MG63 (cell line): ENCODE measurements at regions not wholly inside any gene's neighbourhood (a gene's known extent, or its start where the extent isn't known, plus 50 kb on each side); places are given as distances from the start of the nearest gene placed in this dataset.

Source experiments
- DNase-seq: peaks from one replicate; pipeline ENCODE4 v3.0.0-alpha.2; 2020
- H3K27me3 ChIP-seq: fragments of 250-450 bp; sonication (Bioruptor Pico); 2 replicates; pipeline ENCODE4 v1.5.1; 2020; ENCODE audit warnings: mild to moderate bottlenecking, moderate library complexity
- H3K36me3 ChIP-seq: fragments of 250-450 bp; sonication (Bioruptor Pico); 2 replicates; pipeline ENCODE4 v1.5.1; 2020; ENCODE audit warnings: mild to moderate bottlenecking, moderate library complexity
- H3K4me3 ChIP-seq: fragments of 250-450 bp; sonication (Bioruptor Pico); 2 replicates; pipeline ENCODE4 v1.5.1; 2020; ENCODE audit warnings: mild to moderate bottlenecking, moderate library complexity
- H3K9me3 ChIP-seq: fragments of 250-450 bp; sonication (Bioruptor Pico); 2 replicates; pipeline ENCODE4 v1.5.1; 2020; ENCODE audit warnings: mild to moderate bottlenecking, moderate library complexity

DNA sequence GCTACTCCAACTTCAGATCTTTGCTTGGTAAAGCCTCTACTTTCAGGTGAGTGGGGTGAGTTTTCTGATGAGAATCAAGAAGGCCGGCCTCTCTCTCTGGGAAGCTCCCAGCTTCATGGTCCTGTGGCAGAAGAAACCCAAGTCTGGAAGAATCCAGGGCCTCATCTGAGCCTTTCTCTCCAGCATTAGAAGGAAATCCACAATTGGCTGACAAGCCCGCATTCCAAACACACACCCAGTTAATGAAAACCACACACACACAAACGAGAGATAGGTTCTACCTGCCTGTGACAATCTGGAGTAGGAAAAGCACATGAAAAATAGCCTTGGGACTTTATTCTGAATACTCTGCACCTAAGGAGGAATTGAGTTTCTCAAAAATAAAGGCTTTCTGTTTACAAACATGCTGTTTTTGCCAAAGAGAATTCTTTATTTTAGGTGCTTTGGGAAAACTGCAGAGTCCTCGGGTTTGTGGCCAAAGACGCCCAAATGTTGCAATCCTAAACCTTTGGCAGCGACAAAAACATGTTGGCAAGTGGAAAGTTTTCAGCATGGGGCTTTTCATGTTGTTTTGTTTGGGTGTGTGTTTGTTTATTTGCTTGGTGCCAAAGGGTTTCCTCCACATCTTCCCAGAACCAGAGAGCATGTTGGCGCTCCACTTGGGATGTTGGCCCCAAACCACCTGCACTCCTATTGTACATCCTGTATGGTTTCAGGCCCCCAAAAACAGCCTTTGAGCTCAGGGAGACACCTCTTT lies 216.2 kb downstream of the SETD4 start:
- no peak for DNase-seq

DNA sequence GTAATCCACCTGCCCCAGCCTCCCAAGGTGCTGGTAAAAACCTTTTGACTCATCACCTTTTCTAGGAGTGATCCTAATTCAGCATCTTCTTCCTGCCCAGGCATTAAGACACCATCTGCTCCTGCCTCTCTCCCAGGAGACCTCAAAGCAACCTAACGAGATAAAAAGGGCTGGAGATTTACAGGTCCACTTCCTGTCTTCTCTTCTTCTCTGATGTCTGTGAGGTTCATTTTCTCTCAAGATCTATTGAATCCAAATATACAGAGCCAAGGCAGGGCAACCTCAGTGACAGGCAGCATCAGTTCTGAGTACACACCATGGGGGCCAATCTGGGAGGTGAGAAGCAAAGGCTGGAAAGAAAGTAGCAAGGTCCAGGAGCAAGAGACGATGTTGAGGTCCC lies 219.4 kb downstream of the SETD4 start:
- Histone ChIP-seq H3K27me3 (no peaks in the 10 kb centered on the region), H3K4me3 (no peak overlapping the region), H3K36me3 (no peaks in the 10 kb centered on the region), H3K9me3 (no peaks in the 10 kb centered on the region; the same call in 1 of the 2 replicates)
- DNase-seq = no peak

More for the DNA sequence above, 216.2 kb downstream of the SETD4 start:
- Histone ChIP-seq H3K36me3 (no peaks in the 10 kb centered on the region), H3K9me3 (no peaks in the 10 kb centered on the region; the same call in 1 of the 2 replicates), H3K4me3 (no peak overlapping the region), H3K27me3 (no peaks in the 10 kb centered on the region)

DNA sequence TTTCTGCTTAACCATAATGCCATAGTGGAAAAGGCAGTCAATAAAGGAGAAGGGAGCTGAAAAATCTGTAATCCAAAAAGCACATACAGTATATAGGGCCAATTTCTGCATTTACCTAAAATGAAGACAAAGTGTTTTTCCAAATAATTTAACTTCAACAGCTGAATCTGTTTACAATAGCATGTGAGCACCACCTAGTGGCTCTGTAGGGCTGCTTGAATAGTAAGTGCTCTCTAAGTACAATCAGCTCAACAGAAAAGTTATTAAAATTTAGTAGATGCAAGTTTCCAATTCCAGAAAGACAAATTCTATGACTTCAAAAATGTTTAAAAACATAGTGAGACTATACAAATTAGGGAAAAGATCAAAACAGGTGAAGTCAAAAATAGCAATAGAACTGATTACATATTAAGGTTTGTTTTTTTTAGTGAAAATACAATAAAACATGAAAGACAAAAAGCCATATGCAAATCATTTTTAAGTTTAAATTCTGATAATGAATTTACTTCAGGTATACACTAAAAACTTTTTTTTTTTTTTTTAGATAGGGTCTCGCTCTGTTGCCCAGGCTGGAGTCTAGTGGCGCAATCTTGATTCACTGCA lies 220.0 kb downstream of the SETD4 start:
- no peaks in the 10 kb centered on the region; the same call in 1 of the 2 replicates for H3K9me3 ChIP-seq
- H3K27me3 ChIP-seq = no peaks in the 10 kb centered on the region
- H3K36me3 ChIP-seq = no peaks in the 10 kb centered on the region
- no peak overlapping the region for H3K4me3 ChIP-seq
- peak; percentile 19 for DNase-seq

DNA sequence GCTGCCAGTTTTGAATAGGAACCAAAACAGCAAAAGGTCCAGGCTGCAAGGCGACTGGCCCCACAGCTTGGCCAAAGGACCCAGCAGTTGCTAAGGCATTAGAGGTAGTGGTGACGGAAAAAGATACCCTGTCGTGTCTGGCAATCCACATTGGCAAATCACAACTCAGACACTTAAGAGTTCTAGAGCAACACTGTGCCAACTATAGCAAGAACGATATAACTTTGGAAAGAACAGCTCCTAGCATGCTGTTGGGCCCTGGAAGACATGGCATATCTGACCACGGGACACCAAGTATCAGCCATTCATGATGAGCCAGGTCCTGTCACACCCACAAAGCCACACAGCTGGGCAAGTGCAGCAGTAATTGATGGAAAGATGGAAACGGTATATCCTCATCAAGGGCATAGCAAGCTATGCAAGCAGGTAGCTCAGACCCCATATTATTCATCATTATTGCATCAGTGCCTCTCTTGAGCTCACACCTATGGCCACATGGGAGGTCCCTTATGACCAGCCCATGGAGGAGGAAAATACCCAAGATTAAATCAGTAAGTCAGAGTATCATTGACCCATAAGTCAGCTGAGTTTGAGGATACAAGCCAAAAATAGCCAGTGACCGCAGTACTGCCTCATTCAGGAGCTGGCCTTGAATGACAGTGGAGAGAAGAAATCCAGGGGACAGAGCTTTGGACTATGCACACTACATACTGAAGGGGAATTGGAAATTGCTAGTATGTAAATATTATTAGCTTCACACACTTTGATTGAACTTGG lies 221.2 kb downstream of the SETD4 start:
- Histone ChIP-seq H3K4me3 (no peak overlapping the region), H3K36me3 (no peaks in the 10 kb centered on the region), H3K27me3 (no peaks in the 10 kb centered on the region), H3K9me3 (no peaks in the 10 kb centered on the region; the same call in 1 of the 2 replicates)
- no peak for DNase-seq

DNA sequence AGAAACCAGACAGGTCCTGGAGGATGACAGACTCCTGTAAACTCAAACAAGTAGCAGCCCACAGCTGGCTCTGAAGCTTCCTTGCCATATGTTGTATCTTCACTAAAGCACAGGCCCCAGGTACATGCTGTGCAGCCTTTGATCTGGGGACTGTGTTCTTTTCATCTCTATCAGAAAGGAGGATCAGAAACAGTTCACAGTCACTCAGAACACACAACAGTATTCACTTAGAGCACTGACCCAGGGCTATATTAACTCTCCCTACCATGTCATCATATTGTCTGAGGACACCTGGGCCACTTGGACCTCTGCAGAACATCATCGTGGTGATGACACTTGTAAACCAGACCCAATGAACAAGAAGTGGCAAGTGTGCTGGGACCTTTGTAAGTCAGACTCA lies 222.0 kb downstream of the SETD4 start:
- H3K9me3 ChIP-seq = no peaks in the 10 kb centered on the region; the same call in 1 of the 2 replicates
- no peak overlapping the region for H3K4me3 ChIP-seq
- no peak for DNase-seq
- H3K36me3 ChIP-seq = no peaks in the 10 kb centered on the region
- H3K27me3 ChIP-seq = no peaks in the 10 kb centered on the region

DNA sequence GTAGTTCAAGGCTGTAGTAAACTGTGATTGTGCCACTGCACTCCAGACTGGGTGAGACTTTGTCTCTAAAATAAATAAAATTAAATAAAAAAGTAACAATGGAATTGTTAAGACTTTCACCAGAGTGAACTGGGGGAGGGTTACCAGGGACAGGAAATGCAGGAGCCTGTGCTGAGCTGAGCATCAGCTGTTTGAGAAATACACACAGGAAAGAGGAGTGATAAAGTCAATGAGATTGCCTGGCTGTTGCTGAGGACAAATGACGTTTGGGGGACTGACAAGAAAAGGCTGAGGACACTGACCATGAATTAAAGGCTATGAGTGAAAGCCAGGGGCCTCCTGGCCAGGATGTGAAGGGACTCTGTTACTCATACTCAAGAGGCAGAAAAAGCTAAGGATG lies 226.3 kb downstream of the SETD4 start:
- no peaks in the 10 kb centered on the region for H3K36me3 ChIP-seq
- H3K27me3 ChIP-seq = no peaks in the 10 kb centered on the region
- no peaks in the 10 kb centered on the region for H3K9me3 ChIP-seq
- no peak for DNase-seq
- H3K4me3 ChIP-seq = no peak overlapping the region

DNA sequence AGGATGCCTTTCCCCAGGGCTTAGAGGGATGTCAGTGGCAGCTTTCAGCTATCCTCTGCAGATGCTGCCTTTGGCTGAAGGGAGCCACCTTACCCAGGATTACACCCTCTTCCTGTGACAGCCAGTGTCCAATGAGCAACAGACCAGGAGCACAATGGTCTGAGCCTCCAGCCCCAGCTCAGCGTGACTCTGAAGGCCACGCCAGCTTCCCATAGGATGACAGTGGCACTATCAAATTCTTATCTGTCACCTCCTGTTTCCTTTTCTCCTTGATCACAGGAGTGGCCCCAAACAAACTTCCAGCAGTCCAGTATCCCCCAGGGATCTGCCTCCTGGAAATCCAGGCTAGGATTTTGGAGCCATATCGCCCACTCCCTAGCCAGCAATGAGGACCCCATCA lies 226.9 kb downstream of the SETD4 start:
- Histone ChIP-seq H3K27me3 (no peaks in the 10 kb centered on the region), H3K9me3 (no peaks in the 10 kb centered on the region)
- no peak for DNase-seq

DNA sequence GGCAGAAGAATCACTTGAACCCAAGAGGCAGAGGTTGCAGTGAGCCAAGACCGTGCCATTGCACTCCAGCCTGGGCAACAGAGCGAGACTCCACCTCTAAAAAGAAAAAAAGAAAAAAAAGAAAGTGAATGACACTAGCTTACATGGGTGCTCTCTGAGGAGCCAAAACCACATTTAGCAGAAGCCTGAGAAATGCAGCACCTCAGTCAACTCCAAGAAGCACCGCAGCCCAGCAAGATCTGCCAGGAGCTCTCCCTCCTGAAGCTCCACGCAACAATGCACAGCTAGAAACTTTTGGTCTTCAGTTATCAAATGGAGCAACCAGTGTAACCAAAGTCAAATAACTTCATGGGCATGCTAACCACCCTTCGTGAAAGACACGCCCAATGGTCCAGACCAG lies 229.1 kb downstream of the SETD4 start:
- no peaks in the 10 kb centered on the region for H3K9me3 ChIP-seq
- DNase-seq = no peak
- H3K4me3 ChIP-seq = no peak overlapping the region
- no peaks in the 10 kb centered on the region for H3K36me3 ChIP-seq
- H3K27me3 ChIP-seq = no peaks in the 10 kb centered on the region

More for the DNA sequence above, 226.9 kb downstream of the SETD4 start:
- Histone ChIP-seq H3K4me3 (no peak overlapping the region), H3K36me3 (no peaks in the 10 kb centered on the region)

DNA sequence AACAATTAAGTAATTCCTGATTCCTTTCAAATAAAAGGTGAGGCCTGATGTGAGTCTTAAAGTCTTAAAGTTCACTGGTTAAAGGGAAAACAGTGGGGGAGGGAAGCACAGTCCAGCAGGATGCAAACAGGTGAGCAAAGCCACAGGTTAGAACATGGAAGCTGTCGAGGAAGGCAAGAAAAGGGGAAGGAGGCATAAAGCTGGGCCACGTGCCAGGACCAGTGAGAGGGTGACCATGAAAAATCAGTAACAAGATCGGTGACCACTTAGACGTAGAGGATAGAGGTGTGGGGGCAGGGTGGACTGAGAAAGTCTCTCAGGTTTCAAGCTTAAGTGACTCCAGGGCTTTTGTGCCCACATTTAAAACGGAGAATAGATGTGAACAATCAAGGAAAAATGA lies 231.3 kb downstream of the SETD4 start:
- no peaks in the 10 kb centered on the region for H3K27me3 ChIP-seq
- H3K4me3 ChIP-seq = no peak overlapping the region
- no peaks in the 10 kb centered on the region for H3K9me3 ChIP-seq
- no peak for DNase-seq
- H3K36me3 ChIP-seq = no peaks in the 10 kb centered on the region

DNA sequence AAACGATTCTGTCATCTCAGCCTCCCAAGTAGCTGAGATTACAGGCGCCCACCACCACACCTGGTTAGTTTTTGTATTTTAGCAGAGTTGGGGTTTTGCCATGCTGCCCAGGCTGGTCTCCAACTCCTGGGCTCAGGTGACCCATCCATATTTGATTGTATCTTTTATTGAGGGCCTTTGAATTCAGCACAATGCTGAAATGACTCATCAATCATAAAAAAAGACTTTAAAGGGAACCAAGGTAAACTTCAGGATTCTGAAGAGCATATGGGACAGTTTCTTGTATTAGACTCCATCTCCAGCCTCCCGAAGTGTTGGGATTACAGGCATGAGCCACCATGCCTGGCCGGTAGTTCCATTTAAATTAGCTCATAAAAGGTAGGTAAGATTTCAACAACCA lies 232.2 kb downstream of the SETD4 start:
- Histone ChIP-seq H3K27me3 (no peaks in the 10 kb centered on the region), H3K9me3 (no peaks in the 10 kb centered on the region), H3K36me3 (no peaks in the 10 kb centered on the region), H3K4me3 (no peak overlapping the region)
- no peak for DNase-seq

DNA sequence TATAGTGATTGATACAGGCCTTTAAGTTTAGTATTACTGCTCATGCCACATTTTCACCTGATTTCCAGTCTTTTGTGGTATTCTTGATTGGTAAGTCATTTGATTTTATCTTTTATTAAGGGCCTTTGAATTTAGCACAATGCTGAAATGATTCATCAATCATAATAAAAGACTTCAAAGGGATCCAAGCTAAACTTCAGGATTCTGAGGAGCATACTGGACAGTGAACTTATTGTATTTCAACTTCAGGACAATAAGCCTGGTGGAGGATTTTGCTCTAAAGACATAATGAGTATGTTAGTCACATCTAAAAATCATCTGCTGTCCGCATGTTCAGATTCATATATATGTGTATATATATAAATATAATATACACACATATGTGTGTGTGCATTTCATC lies 233.3 kb downstream of the SETD4 start:
- Histone ChIP-seq H3K4me3 (no peak overlapping the region), H3K36me3 (no peaks in the 10 kb centered on the region), H3K27me3 (no peaks in the 10 kb centered on the region), H3K9me3 (no peaks in the 10 kb centered on the region)
- DNase-seq = no peak

DNA sequence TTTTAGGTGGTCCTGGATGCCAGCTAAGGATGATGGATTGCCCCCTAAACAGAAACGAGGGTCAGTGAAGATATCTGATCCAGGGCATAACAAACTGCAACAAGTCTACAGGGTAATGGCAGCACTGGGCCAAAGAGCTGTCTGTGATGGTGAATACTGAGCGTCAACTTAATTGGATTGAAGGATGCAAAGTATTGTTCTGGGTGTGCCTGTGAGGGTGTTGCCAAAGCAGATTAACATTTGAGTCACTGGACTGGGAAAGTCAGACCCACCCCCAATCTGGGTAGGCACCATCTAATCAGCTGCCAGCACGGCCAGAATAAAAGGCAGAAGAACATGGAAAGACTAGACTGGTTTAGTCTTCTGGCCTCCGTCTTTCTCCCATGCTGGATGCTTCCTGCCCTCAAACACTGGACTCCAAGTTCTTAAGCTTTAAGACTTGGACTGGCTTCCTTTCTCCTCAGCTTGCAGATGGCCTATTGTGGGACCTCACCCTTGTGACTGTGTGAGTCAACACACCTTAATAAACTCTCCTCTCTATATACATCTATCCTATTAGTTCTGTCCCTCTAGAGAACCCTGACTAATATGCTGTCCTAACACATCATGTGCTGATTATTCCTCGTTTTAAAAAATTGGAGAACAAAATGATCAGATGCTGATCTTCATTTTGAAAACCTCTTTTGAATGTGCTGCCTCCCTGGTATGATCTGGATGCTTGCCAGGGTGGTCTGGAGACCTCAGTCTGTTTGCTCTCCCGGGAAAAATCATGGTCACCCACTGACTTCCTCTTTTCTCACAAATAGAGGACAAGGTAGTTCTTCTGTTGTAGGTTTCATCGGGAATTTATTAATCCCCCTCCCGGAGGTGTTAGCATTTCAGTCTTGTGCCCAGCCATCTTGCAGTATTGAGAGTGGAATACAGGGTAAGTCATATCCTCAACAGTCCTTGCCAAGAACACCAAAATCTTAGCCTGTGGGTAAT lies 234.7 kb downstream of the SETD4 start:
- Histone ChIP-seq H3K27me3 (no peaks in the 10 kb centered on the region), H3K36me3 (no peaks in the 10 kb centered on the region), H3K9me3 (no peaks in the 10 kb centered on the region), H3K4me3 (no peak overlapping the region)
- no peak for DNase-seq

DNA sequence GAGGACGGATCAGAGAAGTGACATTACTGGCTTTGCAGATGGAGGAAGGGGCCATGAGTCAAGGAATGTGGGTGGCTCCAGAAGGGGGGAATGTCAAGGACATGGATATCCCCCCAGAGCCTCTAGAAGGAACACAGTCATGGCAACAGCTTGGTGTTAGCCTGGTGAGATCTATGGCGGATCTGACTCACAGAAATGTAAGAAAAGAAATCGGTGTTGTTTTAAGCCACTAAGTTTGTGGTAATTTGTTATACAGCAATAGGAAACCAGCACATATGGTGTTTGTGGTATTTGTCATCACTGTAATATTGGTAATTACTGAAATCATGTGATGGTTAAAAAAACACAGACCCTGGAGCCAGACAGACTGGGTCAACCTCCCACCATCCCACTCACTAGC lies 236.2 kb downstream of the SETD4 start:
- no peaks in the 10 kb centered on the region for H3K27me3 ChIP-seq
- H3K9me3 ChIP-seq = no peaks in the 10 kb centered on the region
- H3K4me3 ChIP-seq = no peak overlapping the region
- DNase-seq = no peak
- H3K36me3 ChIP-seq = no peaks in the 10 kb centered on the region

DNA sequence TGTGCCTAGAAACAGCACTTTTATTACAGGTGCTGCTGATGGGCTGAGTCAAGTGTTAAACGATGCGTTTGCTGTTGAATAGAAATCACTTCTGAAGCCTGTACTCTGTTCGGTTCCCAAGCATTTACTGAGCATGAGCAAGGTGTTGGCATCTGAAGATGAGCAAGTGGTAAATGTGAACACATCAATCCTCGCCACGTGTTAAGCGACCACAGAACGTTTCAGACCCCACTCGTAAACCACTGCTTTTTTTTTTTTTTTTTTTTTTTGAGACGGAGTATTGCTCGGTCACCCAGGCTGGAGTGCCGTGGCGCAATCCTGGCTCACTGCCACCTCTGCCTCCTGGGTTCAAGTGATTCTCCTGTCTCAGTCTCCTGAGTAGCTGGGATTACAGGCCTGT lies 241.2 kb downstream of the SETD4 start:
- Histone ChIP-seq H3K9me3 (no peaks in the 10 kb centered on the region), H3K36me3 (no peaks in the 10 kb centered on the region), H3K4me3 (no peak overlapping the region), H3K27me3 (no peaks in the 10 kb centered on the region)
- no peak for DNase-seq

DNA sequence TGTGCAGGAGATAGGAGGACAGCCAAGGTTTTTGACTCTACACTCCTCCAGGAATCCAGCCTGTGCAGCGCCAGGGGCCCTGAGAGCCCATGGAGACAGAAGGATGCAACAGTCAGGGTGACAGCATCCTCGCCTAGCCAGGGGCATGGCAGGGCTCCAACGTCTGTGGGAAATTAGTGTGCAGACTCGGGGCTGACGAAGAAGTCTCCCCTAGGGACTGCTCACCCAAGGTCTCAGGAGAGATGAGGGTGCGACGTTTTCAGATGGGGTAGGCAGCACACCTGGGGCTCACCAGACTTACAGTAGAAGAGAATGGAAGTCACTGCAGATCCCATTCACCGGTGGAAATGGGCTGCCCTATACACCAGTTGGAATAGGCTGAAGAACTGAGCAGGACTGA lies 241.7 kb downstream of the SETD4 start:
- Histone ChIP-seq H3K9me3 (no peaks in the 10 kb centered on the region), H3K36me3 (no peaks in the 10 kb centered on the region), H3K4me3 (no peak overlapping the region), H3K27me3 (no peaks in the 10 kb centered on the region)
- DNase-seq = no peak

DNA sequence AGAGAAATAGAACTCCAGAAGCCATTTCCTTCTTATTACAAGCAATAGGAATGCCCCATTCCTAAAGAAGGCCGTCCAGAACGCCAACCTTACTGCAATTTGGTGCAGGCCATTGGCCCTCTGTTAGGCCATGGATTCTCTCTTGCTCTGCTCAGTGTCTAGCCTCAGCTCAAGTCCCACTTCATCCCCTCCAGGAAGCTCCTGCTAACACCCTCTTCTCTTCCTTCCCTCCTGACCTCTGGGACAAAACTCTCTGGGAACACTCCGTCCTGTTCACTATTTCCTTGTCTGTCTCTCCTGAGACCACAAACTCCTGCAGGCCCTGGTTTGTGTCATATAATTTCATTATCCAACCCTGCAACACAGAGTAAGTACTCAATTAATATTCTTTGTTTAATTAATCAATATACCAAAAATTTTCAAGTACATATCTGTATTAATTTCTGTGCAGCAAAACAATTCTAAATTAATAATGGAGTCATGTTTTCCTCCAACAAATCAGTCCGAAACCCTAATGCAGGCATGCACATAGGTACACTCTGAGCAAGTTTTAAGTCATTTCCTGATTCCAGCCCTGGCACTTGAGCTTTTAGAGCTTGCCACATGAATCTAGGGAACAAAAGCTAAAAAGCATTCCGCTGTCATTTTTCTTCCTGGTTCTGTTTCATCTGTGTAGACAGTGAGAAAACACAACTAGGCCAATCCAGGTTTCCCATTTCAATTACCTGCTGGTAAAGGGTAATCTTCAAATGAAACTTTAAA lies 245.3 kb downstream of the SETD4 start:
- no peaks in the 10 kb centered on the region for H3K27me3 ChIP-seq
- no peak for DNase-seq

More for the DNA sequence above, 245.3 kb downstream of the SETD4 start:
- Histone ChIP-seq H3K9me3 (no peaks in the 10 kb centered on the region), H3K4me3 (no peak overlapping the region), H3K36me3 (no peaks in the 10 kb centered on the region)
